DOHH2 (cell line): ENCODE measurements at regions not wholly inside any gene's neighbourhood (a gene's known extent, or its start where the extent isn't known, plus 50 kb on each side); places are given as distances from the start of the nearest gene placed in this dataset.

ENCODE experiments used
- H3F3A ChIP-seq: fragments of 200-600 bp; sonication (generic), shearing (Covaris generic); 2 replicates; pipeline ENCODE4 v1.6.0; 2016; ENCODE audit warnings: antibody characterized with exemption, mild to moderate bottlenecking; ENCODE audit not compliant: control insufficient read depth, insufficient read depth
- H3K27ac ChIP-seq: fragments of 200-600 bp; sonication (generic); 2 replicates; pipeline ENCODE4 v1.5.1; 2014; ENCODE audit warnings: low read depth, mild to moderate bottlenecking, low read length, moderate library complexity
- H3K27me3 ChIP-seq: fragments of 200-600 bp; sonication (generic); 2 replicates; pipeline ENCODE4 v1.6.1; 2014; ENCODE audit warnings: mild to moderate bottlenecking, low read length, mixed read lengths; ENCODE audit not compliant: control insufficient read depth
- H3K36me3 ChIP-seq: fragments of 200-600 bp; sonication (generic); 2 replicates; pipeline ENCODE4 v1.6.1; 2014; ENCODE audit warnings: mild to moderate bottlenecking, low read length, moderate library complexity, mixed read lengths; ENCODE audit not compliant: control insufficient read depth
- H3K4me1 ChIP-seq: fragments of 200-600 bp; sonication (generic); 2 replicates; pipeline ENCODE4 v1.6.1; 2014; ENCODE audit warnings: mild to moderate bottlenecking, low read length, mixed read lengths; ENCODE audit not compliant: control insufficient read depth
- H3K4me2 ChIP-seq: fragments of 200-600 bp; sonication (generic); 2 replicates; pipeline ENCODE4 v1.6.0; 2014; ENCODE audit warnings: mild to moderate bottlenecking, low read length, moderate library complexity
- H3K4me3 ChIP-seq: fragments of 200-600 bp; sonication (generic); 2 replicates; pipeline ENCODE4 v1.5.1; 2014; ENCODE audit warnings: mild to moderate bottlenecking, low read length, mixed read lengths
- H3K79me2 ChIP-seq: fragments of 200-600 bp; sonication (generic); 2 replicates; pipeline ENCODE4 v1.6.1; 2014; ENCODE audit warnings: mild to moderate bottlenecking, low read length, mixed read lengths; ENCODE audit not compliant: control insufficient read depth
- H3K9me2 ChIP-seq: fragments of 200-600 bp; sonication (generic); replicated peaks from 2 replicates; pipeline ENCODE4 v1.6.1; 2014; ENCODE audit warnings: mild to moderate bottlenecking, low read length, mixed read lengths; ENCODE audit not compliant: control insufficient read depth
- H3K9me3 ChIP-seq: fragments of 200-600 bp; sonication (generic); 2 replicates; pipeline ENCODE4 v1.6.1; 2014; ENCODE audit warnings: antibody characterized with exemption, low read length, mixed read lengths; ENCODE audit not compliant: control insufficient read depth, insufficient read depth
- H4K20me1 ChIP-seq: fragments of 200-600 bp; sonication (generic); 2 replicates; pipeline ENCODE4 v1.6.0; 2014; ENCODE audit warnings: low read depth, mild to moderate bottlenecking, antibody characterized with exemption, low read length, moderate library complexity; ENCODE audit not compliant: control insufficient read depth, insufficient read depth
- CTCF ChIP-seq: fragments of 200-600 bp; sonication (generic); IDR thresholded peaks from one replicate; pipeline ENCODE4 v1.5.1; 2014; ENCODE audit warnings: antibody characterized with exemption, mild to moderate bottlenecking, low read depth, low read length; ENCODE audit not compliant: poor library complexity, severe bottlenecking
- EZH2phosphoT487 ChIP-seq: fragments of 200-600 bp; sonication (generic); IDR thresholded peaks from 2 replicates; pipeline ENCODE4 v1.6.1; 2017; ENCODE audit warnings: borderline replicate concordance, mild to moderate bottlenecking, antibody characterized with exemption, low read length, moderate library complexity, mixed read lengths

- no peak overlapping the region for H3K4me3 ChIP-seq
- H3K4me1 ChIP-seq, result no peaks in the 10 kb centered on the region
- no peak overlapping the region for H3K27ac ChIP-seq
- H3K36me3 ChIP-seq, result no peaks in the 10 kb centered on the region
- H3F3A ChIP-seq, result no peaks in the 10 kb centered on the region
- TF ChIP-seq EZH2phosphoT487 (no peak), CTCF (no peak)
- H3K4me2 ChIP-seq, result no peak overlapping the region
- H3K9me3 ChIP-seq, result no peaks in the 10 kb centered on the region; the same call in 1 of the 2 replicates
- no peaks in the 10 kb centered on the region for H3K79me2 ChIP-seq
- H3K9me2 ChIP-seq, result no peaks in the 10 kb centered on the region
- H3K27me3 ChIP-seq, result no peaks in the 10 kb centered on the region
- H4K20me1 ChIP-seq, result no peaks in the 10 kb centered on the region
Measured at GRCh38 chr13:22427066-22427465, 753.7 kb upstream of the SGCG start.

GRCh38 chr13:22427783-22428182 lies 753.0 kb upstream of the SGCG start:
- H3K4me1 ChIP-seq, result no peaks in the 10 kb centered on the region
- H4K20me1 ChIP-seq, result no peaks in the 10 kb centered on the region
- H3K79me2 ChIP-seq, result no peaks in the 10 kb centered on the region
- H3K4me3 ChIP-seq, result no peak overlapping the region
- H3K9me3 ChIP-seq, result no peaks in the 10 kb centered on the region; the same call in 1 of the 2 replicates
- no peaks in the 10 kb centered on the region for H3F3A ChIP-seq
- no peaks in the 10 kb centered on the region for H3K36me3 ChIP-seq
- no peaks in the 10 kb centered on the region for H3K9me2 ChIP-seq
- H3K4me2 ChIP-seq, result no peak overlapping the region
- H3K27ac ChIP-seq, result no peak overlapping the region
- H3K27me3 ChIP-seq, result no peaks in the 10 kb centered on the region
- TF ChIP-seq CTCF, result no peak
- no peak for TF ChIP-seq EZH2phosphoT487

DNA sequence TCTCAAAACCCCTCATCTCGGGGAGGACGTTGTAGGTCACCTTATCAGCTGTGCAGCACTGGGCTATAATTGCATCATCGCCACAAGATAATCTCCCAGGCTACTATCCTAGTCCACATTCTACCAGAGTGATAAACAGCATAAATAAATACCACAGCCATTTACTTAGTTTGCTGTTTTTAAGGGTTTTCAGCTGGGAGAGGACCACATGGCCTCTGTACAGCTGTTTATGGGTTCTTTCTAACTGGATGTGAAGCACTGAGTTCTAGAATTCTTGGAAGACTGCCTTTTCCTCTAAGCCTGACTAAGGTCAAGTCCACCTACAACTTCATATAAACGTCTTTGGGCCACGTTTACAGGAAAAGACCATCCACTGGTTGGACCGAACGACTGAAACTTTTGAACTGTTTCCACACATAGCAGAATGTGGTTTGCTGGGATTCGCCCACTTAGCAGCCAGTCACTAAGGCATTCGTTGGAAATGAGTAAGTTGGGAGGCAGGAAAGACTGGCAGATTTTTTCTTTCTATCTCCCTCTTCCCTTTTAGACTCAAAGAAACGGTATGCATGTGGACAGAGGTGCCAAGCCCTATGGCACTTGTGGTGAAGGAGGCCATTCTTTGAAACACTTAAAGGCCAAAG lies 752.5 kb upstream of the SGCG start:
- Histone ChIP-seq H3K79me2 (no peaks in the 10 kb centered on the region), H4K20me1 (no peaks in the 10 kb centered on the region), H3K4me2 (no peak overlapping the region), H3K36me3 (no peaks in the 10 kb centered on the region), H3K27ac (no peak overlapping the region), H3K9me3 (peaks cover 1% of the 10 kb centered on the region; the same call in 1 of the 2 replicates), H3K4me1 (no peaks in the 10 kb centered on the region), H3K27me3 (no peaks in the 10 kb centered on the region), H3K9me2 (no peaks in the 10 kb centered on the region), H3K4me3 (no peak overlapping the region), H3F3A (no peaks in the 10 kb centered on the region)
- no peak for TF ChIP-seq EZH2phosphoT487
- TF ChIP-seq CTCF, result no peak
